A549 (cell line): ENCODE measurements at regions not wholly inside any gene's neighbourhood (a gene's known extent, or its start where the extent isn't known, plus 50 kb on each side); places are given as distances from the start of the nearest gene placed in this dataset.

Source experiments
- ATAC-seq, 2 experiments: fragments of 200-7000 bp in 1 of 2; fragments of >200 bp in 1 of 2; cut with Nextera tagmentation in 1 of 2; cut with Tn5 transposase in 1 of 2; 3 replicates each; pipeline versions ENCODE4 v1.8.0 to v1.9.1; 2018 to 2020; ENCODE audit warnings: mild to moderate bottlenecking in 1 of 2, moderate library complexity in 1 of 2
- CTCF ChIA-PET: fragments of 300-600 bp; sonication (Branson Sonifier 250); formaldehyde crosslinking; extraction: SDS; loops from one replicate; lab custom pipeline; 2021; ENCODE audit warnings: antibody characterized with exemption, inconsistent platforms; lab: Yijun Ruan, JAX
- POLR2A ChIA-PET: fragments of 350-600 bp; formaldehyde crosslinking; extraction: SDS; loops from one replicate; lab custom pipeline; 2021; ENCODE audit warnings: antibody characterized with exemption, inconsistent platforms; lab: Yijun Ruan, JAX
- DNase-seq, 2 experiments: peaks; one replicate each; pipeline versions ENCODE4 v3.0.0 to v3.0.0-alpha.2; 2011 to 2016; ENCODE audit warnings: low read depth in 1 of 2, low spot score in 1 of 2
- FAIRE-seq: peaks from 2 replicates; lab custom pipeline; 2011; peaks lifted over from hg19 to GRCh38; lab: Jason Lieb, UNC
- H3K27ac ChIP-seq, 2 experiments: fragments of >200 bp; sonication (Bioruptor Twin); formaldehyde crosslinking; 3 replicates each; pipeline ENCODE4 v1.5.1; 2016 to 2017
- H3K4me1 ChIP-seq: fragments of >200 bp; sonication (Bioruptor Twin); formaldehyde crosslinking; 3 replicates; pipeline ENCODE4 v1.6.1; 2016
- H3K4me2 ChIP-seq: fragments of >200 bp; sonication (Bioruptor Twin); formaldehyde crosslinking; 3 replicates; pipeline ENCODE4 v1.6.1; 2016
- H3K4me3 ChIP-seq: fragments of >200 bp; sonication (Bioruptor Twin); formaldehyde crosslinking; 3 replicates; pipeline ENCODE4 v1.5.1; 2016
- H3K9me3 ChIP-seq: fragments of >200 bp; sonication (Bioruptor Twin); formaldehyde crosslinking; 3 replicates; pipeline ENCODE4 v1.6.1; 2016
- BHLHE40 ChIP-seq: IDR thresholded peaks from 2 replicates; pipeline ENCODE4 v1.6.1; 2012; ENCODE audit warnings: low read depth, low read length, inconsistent platforms
- CBX2 ChIP-seq: fragments of 200-600 bp; sonication (generic); IDR thresholded peaks from 2 replicates; pipeline ENCODE4 v1.6.1; 2016; ENCODE audit warnings: low read depth, mild to moderate bottlenecking, borderline replicate concordance
- CBX8 ChIP-seq: fragments of 200-600 bp; sonication (generic); IDR thresholded peaks from 2 replicates; pipeline ENCODE4 v1.6.1; 2016
- CEBPB ChIP-seq, 2 experiments: fragments of >200 bp in 1 of 2; sonication (Bioruptor Twin) in 1 of 2; formaldehyde crosslinking in 1 of 2; IDR thresholded peaks; 2 replicates each; pipeline ENCODE4 v1.6.1; 2012 to 2016
- CHD4 ChIP-seq: fragments of 200-600 bp; sonication (generic); IDR thresholded peaks from 2 replicates; pipeline ENCODE4 v1.6.1; 2016; ENCODE audit warnings: antibody characterized with exemption, mild to moderate bottlenecking, borderline replicate concordance
- EHMT2 ChIP-seq: fragments of 200-600 bp; sonication (generic); IDR thresholded peaks from 2 replicates; pipeline ENCODE4 v1.6.1; 2016; ENCODE audit warnings: antibody characterized with exemption, low read depth, mild to moderate bottlenecking, moderate library complexity
- EP300 ChIP-seq, 2 experiments: fragments of >200 bp; sonication (Bioruptor Twin); formaldehyde crosslinking; IDR thresholded peaks; 2 replicates in 1 of 2; 3 replicates in 1 of 2; pipeline ENCODE4 v1.6.1; 2016 to 2017
- FOSB ChIP-seq: fragments of 250-450 bp; sonication (Bioruptor Pico); IDR thresholded peaks from 2 replicates; pipeline ENCODE4 v1.5.0; 2020; ENCODE audit warnings: mild to moderate bottlenecking, moderate library complexity
- FOSL2 ChIP-seq, 2 experiments: fragments of 450-650 bp in 1 of 2; fragments of >200 bp in 1 of 2; sonication (Bioruptor Twin) in 1 of 2; formaldehyde crosslinking; IDR thresholded peaks; 2 replicates each; pipeline versions ENCODE4 v1.5.0 to v1.6.1; 2016 to 2020; ENCODE audit warnings: mild to moderate bottlenecking in 1 of 2, moderate library complexity in 1 of 2
- FOXS1 ChIP-seq: fragments of 250-450 bp; sonication (Bioruptor Pico); IDR thresholded peaks from 2 replicates; pipeline ENCODE4 v1.5.0; 2020; ENCODE audit warnings: mild to moderate bottlenecking, moderate library complexity
- HEYL ChIP-seq: fragments of 250-450 bp; sonication (Bioruptor Pico); IDR thresholded peaks from 2 replicates; pipeline ENCODE4 v1.8.0; 2021; ENCODE audit warnings: mild to moderate bottlenecking, moderate library complexity
- JUN ChIP-seq, 2 experiments: fragments of >200 bp; sonication (Bioruptor Twin); formaldehyde crosslinking; IDR thresholded peaks; 2 replicates in 1 of 2; 3 replicates in 1 of 2; pipeline ENCODE4 v1.6.1; 2016 to 2017
- KDM1A ChIP-seq: fragments of 200-600 bp; sonication (generic); IDR thresholded peaks from 2 replicates; pipeline ENCODE4 v1.6.1; 2016; ENCODE audit warnings: low read depth, mild to moderate bottlenecking
- KDM5A ChIP-seq: fragments of 200-600 bp; sonication (generic); IDR thresholded peaks from 2 replicates; pipeline ENCODE4 v1.6.1; 2016; ENCODE audit warnings: antibody characterized with exemption, mild to moderate bottlenecking
- MAFK ChIP-seq: fragments of 450-650 bp; IDR thresholded peaks from 2 replicates; pipeline ENCODE4 v1.6.1; 2014; ENCODE audit not compliant: partially characterized antibody
- MYC ChIP-seq: IDR thresholded peaks from 2 replicates; pipeline ENCODE4 v1.6.1; 2012; ENCODE audit warnings: mild to moderate bottlenecking, inconsistent platforms, low read length, improper control_type of control experiment, borderline replicate concordance
- PHF8 ChIP-seq: fragments of 200-600 bp; sonication (generic); IDR thresholded peaks from 2 replicates; pipeline ENCODE4 v1.6.1; 2016; ENCODE audit warnings: low read depth, mild to moderate bottlenecking, antibody characterized with exemption, moderate library complexity, borderline replicate concordance
- POLR2A ChIP-seq: IDR thresholded peaks from 2 replicates; pipeline ENCODE4 v1.6.1; 2012; ENCODE audit warnings: mild to moderate bottlenecking, low read length
- RAD21 ChIP-seq, 2 experiments: fragments of >200 bp in 1 of 2; sonication (Bioruptor Twin) in 1 of 2; formaldehyde crosslinking in 1 of 2; IDR thresholded peaks in 1 of 2; conservative IDR thresholded peaks in 1 of 2; 2 replicates in 1 of 2; 3 replicates in 1 of 2; pipeline ENCODE4 v1.6.1; 2012 to 2018; ENCODE audit warnings: inconsistent platforms in 1 of 2
- RARB ChIP-seq: fragments of 250-450 bp; sonication (Bioruptor Pico); IDR thresholded peaks from 2 replicates; pipeline ENCODE4 v1.8.0; 2021; ENCODE audit warnings: mild to moderate bottlenecking, moderate library complexity
- RNF2 ChIP-seq: fragments of 200-600 bp; sonication (generic); IDR thresholded peaks from 2 replicates; pipeline ENCODE4 v1.6.1; 2016; ENCODE audit warnings: low read depth, mild to moderate bottlenecking, antibody characterized with exemption, moderate library complexity, borderline replicate concordance
- SREBF2 ChIP-seq: fragments of 450-650 bp; IDR thresholded peaks from 2 replicates; pipeline ENCODE4 v1.6.1; 2014; ENCODE audit warnings: mild to moderate bottlenecking, moderate library complexity
- TFCP2L1 ChIP-seq: fragments of 250-450 bp; sonication (Bioruptor Pico); IDR thresholded peaks from 2 replicates; pipeline ENCODE4 v1.5.0; 2021; ENCODE audit warnings: mild to moderate bottlenecking
- WGBS: methylation state at CpG from one replicate; pipeline ENCODE4 v1.1.6; 2017; ENCODE audit errors: missing lambda C conversion rate; 5-methylcytosine and 5-hydroxymethylcytosine counted together
- TF ChIP-seq, protein P1 (sequence below): fragments of 250-450 bp; sonication (Bioruptor Pico); IDR thresholded peaks from 2 replicates; pipeline ENCODE4 v1.5.0; 2021; ENCODE audit warnings: mild to moderate bottlenecking, moderate library complexity, borderline replicate concordance
- TF ChIP-seq, protein P2 (sequence below): fragments of 450-650 bp; IDR thresholded peaks from 2 replicates; pipeline ENCODE4 v1.6.1; 2014; ENCODE audit warnings: antibody characterized with exemption
- TF ChIP-seq, protein P3 (sequence below): fragments of 150-350 bp; IDR thresholded peaks from 2 replicates; pipeline ENCODE4 v1.6.1; 2014; ENCODE audit warnings: low read depth, mild to moderate bottlenecking, low read length
- TF ChIP-seq, protein P4 (sequence below): fragments of 250-450 bp; sonication (Bioruptor Pico); IDR thresholded peaks from 2 replicates; pipeline ENCODE4 v1.5.0; 2020; ENCODE audit warnings: low read depth, mild to moderate bottlenecking, moderate library complexity
- TF ChIP-seq, protein P5 (sequence below): fragments of >200 bp; sonication (Bioruptor Twin); formaldehyde crosslinking; IDR thresholded peaks from 2 replicates; pipeline ENCODE4 v1.6.1; 2016

DNA sequence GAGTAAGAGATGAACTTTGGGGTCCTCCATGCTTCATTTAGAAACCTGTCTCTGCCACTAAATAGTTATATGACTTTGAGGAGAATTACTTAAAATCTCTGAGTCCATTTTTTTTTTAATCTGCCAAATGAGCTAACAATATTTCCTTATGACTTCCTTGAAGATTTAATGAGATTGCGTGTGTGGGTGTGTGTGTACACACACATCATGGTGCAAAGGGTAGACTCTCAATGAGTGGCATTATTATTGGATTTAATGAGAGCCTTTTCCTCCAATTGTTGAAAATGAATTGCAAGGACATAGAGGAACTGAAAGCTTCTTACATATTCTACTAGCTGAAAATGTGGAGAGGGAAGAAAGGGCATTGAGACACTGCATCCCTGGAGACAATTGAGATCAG is 573.5 kb upstream of the LUZP2 start:
- TF ChIP-seq, protein P1, sequence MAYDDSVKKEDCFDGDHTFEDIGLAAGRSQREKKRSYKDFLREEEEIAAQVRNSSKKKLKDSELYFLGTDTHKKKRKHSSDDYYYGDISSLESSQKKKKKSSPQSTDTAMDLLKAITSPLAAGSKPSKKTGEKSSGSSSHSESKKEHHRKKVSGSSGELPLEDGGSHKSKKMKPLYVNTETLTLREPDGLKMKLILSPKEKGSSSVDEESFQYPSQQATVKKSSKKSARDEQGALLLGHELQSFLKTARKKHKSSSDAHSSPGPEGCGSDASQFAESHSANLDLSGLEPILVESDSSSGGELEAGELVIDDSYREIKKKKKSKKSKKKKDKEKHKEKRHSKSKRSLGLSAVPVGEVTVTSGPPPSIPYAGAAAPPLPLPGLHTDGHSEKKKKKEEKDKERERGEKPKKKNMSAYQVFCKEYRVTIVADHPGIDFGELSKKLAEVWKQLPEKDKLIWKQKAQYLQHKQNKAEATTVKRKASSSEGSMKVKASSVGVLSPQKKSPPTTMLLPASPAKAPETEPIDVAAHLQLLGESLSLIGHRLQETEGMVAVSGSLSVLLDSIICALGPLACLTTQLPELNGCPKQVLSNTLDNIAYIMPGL = no peak
- TF ChIP-seq RAD21 (conservative IDR thresholded peaks at IDR 0.05 in 1 of 2, IDR thresholded peaks at IDR 0.05 in 1 of 2) (no peak), PHF8 (no peak), RARB (CRISPR knock-in tag) (no peak), JUN (IDR thresholded peaks at IDR 0.05) (no peak), MYC (no peak), TFCP2L1 (CRISPR knock-in tag) (no peak), CHD4 (no peak), KDM5A (no peak), RNF2 (no peak), FOSL2 (IDR thresholded peaks at IDR 0.05) (no peak), FOSL2 (CRISPR knock-in tag; IDR thresholded peaks at IDR 0.05) (no peak), FOXS1 (CRISPR knock-in tag) (no peak), CBX8 (no peak)
- TF ChIP-seq, protein P2, sequence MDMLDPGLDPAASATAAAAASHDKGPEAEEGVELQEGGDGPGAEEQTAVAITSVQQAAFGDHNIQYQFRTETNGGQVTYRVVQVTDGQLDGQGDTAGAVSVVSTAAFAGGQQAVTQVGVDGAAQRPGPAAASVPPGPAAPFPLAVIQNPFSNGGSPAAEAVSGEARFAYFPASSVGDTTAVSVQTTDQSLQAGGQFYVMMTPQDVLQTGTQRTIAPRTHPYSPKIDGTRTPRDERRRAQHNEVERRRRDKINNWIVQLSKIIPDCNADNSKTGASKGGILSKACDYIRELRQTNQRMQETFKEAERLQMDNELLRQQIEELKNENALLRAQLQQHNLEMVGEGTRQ = no peak
- no peak overlapping the region for H3K27ac ChIP-seq
- no peak overlapping the region for H3K4me3 ChIP-seq
- FAIRE-seq (no peak), ATAC-seq (no peak), DNase-seq (no peak)
- H3K4me1 ChIP-seq = no peaks in the 10 kb centered on the region
- no peak overlapping the region for H3K4me2 ChIP-seq
- WGBS = 70% methylated on average over 1 of the region's 1 CpG
- no peaks in the 10 kb centered on the region for H3K9me3 ChIP-seq
- ChIA-PET CTCF (no interaction called here), POLR2A (no interaction called here)

DNA sequence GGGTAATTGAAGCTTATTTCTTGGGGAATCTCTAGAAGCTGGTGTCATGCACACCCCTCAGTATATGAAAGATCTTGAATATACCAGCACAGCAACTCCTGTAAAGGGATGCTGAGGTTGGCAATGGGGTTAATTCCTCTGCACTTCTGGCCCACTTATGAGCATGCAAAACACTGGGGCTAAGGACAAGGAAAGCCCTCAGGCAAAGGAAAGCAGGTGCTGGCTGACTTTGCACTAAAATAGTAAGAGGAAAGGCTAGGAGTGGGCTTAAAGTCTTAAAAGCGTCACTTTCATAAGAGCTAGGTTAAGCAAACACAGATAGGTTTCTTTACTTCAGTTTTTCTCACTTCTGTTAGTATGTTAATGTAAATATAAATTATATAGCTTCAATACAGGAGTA is 572.6 kb upstream of the LUZP2 start:
- FAIRE-seq = no peak
- TF ChIP-seq KDM1A (no peak), MAFK (no peak), BHLHE40 (no peak), EP300 (IDR thresholded peaks at IDR 0.05) (no peak), CBX8 (no peak)
- TF ChIP-seq, protein P3, sequence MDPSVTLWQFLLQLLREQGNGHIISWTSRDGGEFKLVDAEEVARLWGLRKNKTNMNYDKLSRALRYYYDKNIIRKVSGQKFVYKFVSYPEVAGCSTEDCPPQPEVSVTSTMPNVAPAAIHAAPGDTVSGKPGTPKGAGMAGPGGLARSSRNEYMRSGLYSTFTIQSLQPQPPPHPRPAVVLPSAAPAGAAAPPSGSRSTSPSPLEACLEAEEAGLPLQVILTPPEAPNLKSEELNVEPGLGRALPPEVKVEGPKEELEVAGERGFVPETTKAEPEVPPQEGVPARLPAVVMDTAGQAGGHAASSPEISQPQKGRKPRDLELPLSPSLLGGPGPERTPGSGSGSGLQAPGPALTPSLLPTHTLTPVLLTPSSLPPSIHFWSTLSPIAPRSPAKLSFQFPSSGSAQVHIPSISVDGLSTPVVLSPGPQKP = no peak
- H3K4me1 ChIP-seq = no peaks in the 10 kb centered on the region

DNA sequence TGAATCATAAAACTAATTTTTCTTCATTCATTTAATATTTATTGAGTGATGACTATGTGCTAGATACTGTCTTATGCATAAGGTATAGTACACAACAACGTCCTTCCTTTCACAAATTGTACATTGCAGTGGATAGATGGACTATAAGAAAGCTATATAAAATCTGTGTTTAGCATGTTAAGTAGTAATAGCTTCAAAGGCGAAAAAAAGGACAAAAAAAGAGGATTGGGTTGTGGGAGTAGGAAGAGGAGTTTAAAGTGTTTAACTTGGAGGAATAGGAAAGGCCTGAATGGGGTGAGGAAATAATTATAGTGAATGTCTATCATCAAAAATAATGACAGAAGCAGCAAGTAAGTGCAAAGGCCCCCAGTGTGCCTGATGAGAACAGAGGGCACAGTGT is 565.4 kb upstream of the LUZP2 start:
- Histone ChIP-seq H3K27ac (no peak overlapping the region), H3K9me3 (no peaks in the 10 kb centered on the region), H3K4me2 (no peak overlapping the region), H3K4me3 (no peak overlapping the region), H3K4me1 (no peaks in the 10 kb centered on the region)
- FAIRE-seq (no peak), DNase-seq (no peak), ATAC-seq (no peak)
- WGBS = 25% methylated on average over 2 of the region's 2 CpGs
- ChIA-PET POLR2A (no interaction called here), CTCF (no interaction called here)
- TF ChIP-seq FOSL2 (IDR thresholded peaks at IDR 0.05) (no peak), FOSL2 (CRISPR knock-in tag; IDR thresholded peaks at IDR 0.05) (no peak), RARB (CRISPR knock-in tag) (no peak), CEBPB (IDR thresholded peaks at IDR 0.05) (no peak), JUN (IDR thresholded peaks at IDR 0.05) (no peak), EHMT2 (no peak), RNF2 (no peak), POLR2A (no peak), SREBF2 (no peak), FOSB (CRISPR knock-in tag) (no peak), MYC (no peak), CHD4 (no peak), TFCP2L1 (CRISPR knock-in tag) (no peak), HEYL (CRISPR knock-in tag) (no peak), CBX2 (no peak)
- TF ChIP-seq, protein P4, sequence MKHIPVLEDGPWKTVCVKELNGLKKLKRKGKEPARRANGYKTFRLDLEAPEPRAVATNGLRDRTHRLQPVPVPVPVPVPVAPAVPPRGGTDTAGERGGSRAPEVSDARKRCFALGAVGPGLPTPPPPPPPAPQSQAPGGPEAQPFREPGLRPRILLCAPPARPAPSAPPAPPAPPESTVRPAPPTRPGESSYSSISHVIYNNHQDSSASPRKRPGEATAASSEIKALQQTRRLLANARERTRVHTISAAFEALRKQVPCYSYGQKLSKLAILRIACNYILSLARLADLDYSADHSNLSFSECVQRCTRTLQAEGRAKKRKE (CRISPR knock-in tag) = no peak
- TF ChIP-seq, protein P5, sequence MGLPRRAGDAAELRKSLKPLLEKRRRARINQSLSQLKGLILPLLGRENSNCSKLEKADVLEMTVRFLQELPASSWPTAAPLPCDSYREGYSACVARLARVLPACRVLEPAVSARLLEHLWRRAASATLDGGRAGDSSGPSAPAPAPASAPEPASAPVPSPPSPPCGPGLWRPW = no peak

More for the DNA sequence above, 572.6 kb upstream of the LUZP2 start:
- POLR2A ChIA-PET = no interaction called here
- Histone ChIP-seq H3K4me3 (no peak overlapping the region), H3K27ac (no peak overlapping the region), H3K9me3 (no peaks in the 10 kb centered on the region), H3K4me2 (no peak overlapping the region)
- DNase-seq (no peak), ATAC-seq (no peak)
- CTCF ChIA-PET = no interaction called here
- 63% methylated on average over 1 of the region's 1 CpG for WGBS
